ENCODE measurements at regions not wholly inside any gene's neighbourhood (a gene's known extent, or its start where the extent isn't known, plus 50 kb on each side); places are given as distances from the start of the nearest gene placed in this dataset.

DNA sequence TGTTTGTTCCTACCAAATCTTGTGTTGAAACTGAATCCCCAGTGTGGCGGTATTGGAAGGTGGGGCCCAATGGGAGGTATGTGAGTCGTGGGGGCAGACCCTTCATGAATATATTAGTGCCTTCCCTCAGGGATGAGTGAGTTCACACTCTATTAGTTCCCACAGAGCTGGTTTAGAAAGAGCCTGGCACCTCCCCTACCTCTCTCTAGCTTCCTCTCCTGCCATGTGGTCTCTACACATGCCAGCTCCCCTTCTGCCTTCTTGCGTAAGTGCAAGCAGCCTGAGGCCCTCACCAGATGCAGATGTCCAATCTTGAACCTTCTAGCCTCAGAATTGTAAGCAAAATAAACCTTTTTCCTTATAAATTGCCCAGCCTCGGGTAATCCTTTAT lies 105.8 kb downstream of the SPTSSA start:
- H3K27me3 ChIP-seq (ENCODE audit: insufficient read depth, low read depth, low read length): no peaks in the 10 kb centered on the region
- H3F3A ChIP-seq (ENCODE audit: insufficient read depth, low read length, poor library complexity, severe bottlenecking): no peaks in the 10 kb centered on the region
- no peak for TF ChIP-seq EP300 (conservative IDR thresholded peaks at IDR 0.05; ENCODE audit: poor library complexity, severe bottlenecking)
- TF ChIP-seq RAD21 (conservative IDR thresholded peaks at IDR 0.05): no peak
- TF ChIP-seq, protein P1, sequence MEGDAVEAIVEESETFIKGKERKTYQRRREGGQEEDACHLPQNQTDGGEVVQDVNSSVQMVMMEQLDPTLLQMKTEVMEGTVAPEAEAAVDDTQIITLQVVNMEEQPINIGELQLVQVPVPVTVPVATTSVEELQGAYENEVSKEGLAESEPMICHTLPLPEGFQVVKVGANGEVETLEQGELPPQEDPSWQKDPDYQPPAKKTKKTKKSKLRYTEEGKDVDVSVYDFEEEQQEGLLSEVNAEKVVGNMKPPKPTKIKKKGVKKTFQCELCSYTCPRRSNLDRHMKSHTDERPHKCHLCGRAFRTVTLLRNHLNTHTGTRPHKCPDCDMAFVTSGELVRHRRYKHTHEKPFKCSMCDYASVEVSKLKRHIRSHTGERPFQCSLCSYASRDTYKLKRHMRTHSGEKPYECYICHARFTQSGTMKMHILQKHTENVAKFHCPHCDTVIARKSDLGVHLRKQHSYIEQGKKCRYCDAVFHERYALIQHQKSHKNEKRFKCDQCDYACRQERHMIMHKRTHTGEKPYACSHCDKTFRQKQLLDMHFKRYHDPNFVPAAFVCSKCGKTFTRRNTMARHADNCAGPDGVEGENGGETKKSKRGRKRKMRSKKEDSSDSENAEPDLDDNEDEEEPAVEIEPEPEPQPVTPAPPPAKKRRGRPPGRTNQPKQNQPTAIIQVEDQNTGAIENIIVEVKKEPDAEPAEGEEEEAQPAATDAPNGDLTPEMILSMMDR (IDR thresholded peaks at IDR 0.05; ENCODE audit: poor library complexity, severe bottlenecking): no peak
- no peak for TF ChIP-seq MXI1 (conservative IDR thresholded peaks at IDR 0.05; ENCODE audit: poor library complexity, severe bottlenecking)
- no peak for TF ChIP-seq TAF1 (IDR thresholded peaks at IDR 0.05; ENCODE audit: low read depth)
- no peak for TF ChIP-seq EZH2 (IDR thresholded peaks at IDR 0.05; ENCODE audit: borderline replicate concordance, insufficient read depth, low read length, poor library complexity, severe bottlenecking)
- TF ChIP-seq, protein P2, sequence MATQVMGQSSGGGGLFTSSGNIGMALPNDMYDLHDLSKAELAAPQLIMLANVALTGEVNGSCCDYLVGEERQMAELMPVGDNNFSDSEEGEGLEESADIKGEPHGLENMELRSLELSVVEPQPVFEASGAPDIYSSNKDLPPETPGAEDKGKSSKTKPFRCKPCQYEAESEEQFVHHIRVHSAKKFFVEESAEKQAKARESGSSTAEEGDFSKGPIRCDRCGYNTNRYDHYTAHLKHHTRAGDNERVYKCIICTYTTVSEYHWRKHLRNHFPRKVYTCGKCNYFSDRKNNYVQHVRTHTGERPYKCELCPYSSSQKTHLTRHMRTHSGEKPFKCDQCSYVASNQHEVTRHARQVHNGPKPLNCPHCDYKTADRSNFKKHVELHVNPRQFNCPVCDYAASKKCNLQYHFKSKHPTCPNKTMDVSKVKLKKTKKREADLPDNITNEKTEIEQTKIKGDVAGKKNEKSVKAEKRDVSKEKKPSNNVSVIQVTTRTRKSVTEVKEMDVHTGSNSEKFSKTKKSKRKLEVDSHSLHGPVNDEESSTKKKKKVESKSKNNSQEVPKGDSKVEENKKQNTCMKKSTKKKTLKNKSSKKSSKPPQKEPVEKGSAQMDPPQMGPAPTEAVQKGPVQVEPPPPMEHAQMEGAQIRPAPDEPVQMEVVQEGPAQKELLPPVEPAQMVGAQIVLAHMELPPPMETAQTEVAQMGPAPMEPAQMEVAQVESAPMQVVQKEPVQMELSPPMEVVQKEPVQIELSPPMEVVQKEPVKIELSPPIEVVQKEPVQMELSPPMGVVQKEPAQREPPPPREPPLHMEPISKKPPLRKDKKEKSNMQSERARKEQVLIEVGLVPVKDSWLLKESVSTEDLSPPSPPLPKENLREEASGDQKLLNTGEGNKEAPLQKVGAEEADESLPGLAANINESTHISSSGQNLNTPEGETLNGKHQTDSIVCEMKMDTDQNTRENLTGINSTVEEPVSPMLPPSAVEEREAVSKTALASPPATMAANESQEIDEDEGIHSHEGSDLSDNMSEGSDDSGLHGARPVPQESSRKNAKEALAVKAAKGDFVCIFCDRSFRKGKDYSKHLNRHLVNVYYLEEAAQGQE (IDR thresholded peaks at IDR 0.05; ENCODE audit: borderline replicate concordance): no peak
- TF ChIP-seq POLR2AphosphoS5 (IDR thresholded peaks at IDR 0.05): no peak
- no peak for TF ChIP-seq SMC3 (conservative IDR thresholded peaks at IDR 0.05; ENCODE audit: poor library complexity)
- no peak overlapping the region for H3K27ac ChIP-seq (ENCODE audit: low read length)
- H2AFZ ChIP-seq (ENCODE audit: low read depth, low read length): no peak overlapping the region
- H3K4me2 ChIP-seq (ENCODE audit: low read length): no peak overlapping the region
- H3K9me2 ChIP-seq (ENCODE audit: insufficient read depth, low read length): no peaks in the 10 kb centered on the region
- H4K20me1 ChIP-seq (ENCODE audit: insufficient read depth): no peaks in the 10 kb centered on the region
- H3K36me3 ChIP-seq (ENCODE audit: insufficient read depth, low read length): no peaks in the 10 kb centered on the region
- H3K9ac ChIP-seq (ENCODE audit: low read length): no peak overlapping the region
- H3K9me3 ChIP-seq (ENCODE audit: low read length): no peaks in the 10 kb centered on the region
- no peaks in the 10 kb centered on the region for H3K79me2 ChIP-seq (replicated peaks; ENCODE audit: insufficient read depth, low read length)
- H3K4me3 ChIP-seq (ENCODE audit: low read length): no peak overlapping the region

DNA sequence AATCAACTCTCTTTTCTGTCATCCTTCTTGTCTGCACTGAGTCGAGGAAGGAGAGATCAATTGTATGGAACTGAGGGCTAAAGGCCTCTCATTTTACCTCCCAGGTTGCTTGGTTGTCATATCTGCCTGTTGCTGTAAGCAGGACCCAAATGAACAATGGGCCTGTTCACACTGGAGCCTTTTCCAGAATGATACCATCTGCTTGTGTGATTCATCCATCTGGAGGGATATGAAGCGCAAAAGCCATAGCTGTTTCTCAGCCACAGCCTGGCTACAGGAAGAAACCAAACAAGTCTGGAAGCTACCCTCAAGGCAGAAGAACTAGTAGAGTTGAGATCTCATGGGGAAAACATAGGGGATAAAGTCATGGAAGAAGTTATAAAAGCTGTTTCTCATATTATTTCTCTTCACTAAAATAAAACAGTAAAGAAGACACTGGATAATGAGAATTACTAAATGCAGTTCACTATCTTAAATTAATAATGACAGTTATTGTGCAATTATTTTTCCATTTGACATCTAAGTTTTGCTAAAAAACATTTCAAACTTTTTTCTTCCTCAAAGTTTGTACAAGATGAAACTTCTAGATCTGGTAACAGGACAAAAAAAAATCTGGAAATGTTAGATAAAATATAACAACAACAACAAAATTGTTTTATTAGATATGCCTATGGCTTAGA lies 106.3 kb downstream of the SPTSSA start:
- H3K9ac ChIP-seq (ENCODE audit: low read length): no peak overlapping the region

More for the DNA sequence above, 106.3 kb downstream of the SPTSSA start:
- no peak overlapping the region for H3K27ac ChIP-seq (ENCODE audit: low read length)
- H3K4me3 ChIP-seq (ENCODE audit: low read length): no peak overlapping the region
- no peaks in the 10 kb centered on the region for H3K9me2 ChIP-seq (ENCODE audit: insufficient read depth, low read length)
- no peaks in the 10 kb centered on the region for H3F3A ChIP-seq (ENCODE audit: insufficient read depth, low read length, poor library complexity, severe bottlenecking)
- no peaks in the 10 kb centered on the region for H3K27me3 ChIP-seq (ENCODE audit: insufficient read depth, low read depth, low read length)
- H3K36me3 ChIP-seq (ENCODE audit: insufficient read depth, low read length): no peaks in the 10 kb centered on the region
- H3K9me3 ChIP-seq (ENCODE audit: low read length): no peaks in the 10 kb centered on the region
- H3K79me2 ChIP-seq (replicated peaks; ENCODE audit: insufficient read depth, low read length): no peaks in the 10 kb centered on the region
- no peak overlapping the region for H2AFZ ChIP-seq (ENCODE audit: low read depth, low read length)
- H3K4me2 ChIP-seq (ENCODE audit: low read length): no peak overlapping the region
- TF ChIP-seq EP300 (conservative IDR thresholded peaks at IDR 0.05; ENCODE audit: poor library complexity, severe bottlenecking) (no peak), MXI1 (conservative IDR thresholded peaks at IDR 0.05; ENCODE audit: poor library complexity, severe bottlenecking) (no peak), POLR2AphosphoS5 (IDR thresholded peaks at IDR 0.05) (no peak), RAD21 (conservative IDR thresholded peaks at IDR 0.05) (no peak), EZH2 (IDR thresholded peaks at IDR 0.05; ENCODE audit: borderline replicate concordance, insufficient read depth, low read length, poor library complexity, severe bottlenecking) (no peak), TAF1 (IDR thresholded peaks at IDR 0.05; ENCODE audit: low read depth) (no peak)
- TF ChIP-seq, protein P1 (IDR thresholded peaks at IDR 0.05; ENCODE audit: poor library complexity, severe bottlenecking): no peak
- no peaks in the 10 kb centered on the region for H4K20me1 ChIP-seq (ENCODE audit: insufficient read depth)
